ENCODE measurements at regions not wholly inside any gene's neighbourhood (a gene's known extent, or its start where the extent isn't known, plus 50 kb on each side); places are given as distances from the start of the nearest gene placed in this dataset.
A peak's percentile ranks its signal among the peaks of the same experiment; 100 is the strongest.

DNA sequence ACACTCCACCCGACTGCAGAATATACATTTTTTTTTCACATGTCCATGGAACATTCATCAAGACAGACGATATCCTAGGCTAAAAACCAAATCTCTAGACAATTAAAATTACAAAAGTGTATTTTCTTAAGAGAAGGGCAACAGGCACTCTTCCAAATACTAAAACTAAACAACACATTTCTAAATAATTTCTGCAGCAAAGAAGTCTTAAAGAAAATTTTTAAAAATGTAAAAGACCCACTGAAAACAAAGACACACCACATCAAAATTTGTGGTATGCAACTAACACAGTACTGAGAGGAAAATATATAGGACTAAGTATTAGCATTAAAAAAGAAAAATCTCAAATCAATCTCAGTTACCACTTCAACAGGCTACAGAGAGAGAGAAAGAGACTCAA, 570.0 kb downstream of the SLC16A7 start:
- Histone ChIP-seq H3K9me3 (ENCODE audit: control insufficient read depth, low read depth, low read length) (no peaks in the 10 kb centered on the region), H3K4me2 (ENCODE audit: control insufficient read depth, extremely low read depth, insufficient read depth, low read depth, low read length) (no peak overlapping the region), H3K4me3 (ENCODE audit: control insufficient read depth in 2 of 3, extremely low read depth in 1 of 3, insufficient read depth in 2 of 3, low read depth in 1 of 3, low read length in 3 of 3) (no peak overlapping the region), H3K9ac (ENCODE audit: control insufficient read depth, extremely low read depth, insufficient read depth, low read length) (no peak overlapping the region), H3K9me1 (ENCODE audit: control insufficient read depth, extremely low read depth, insufficient read depth, low read length) (no peaks in the 10 kb centered on the region), H3K27me3 (ENCODE audit: control insufficient read depth, extremely low read depth, insufficient read depth, low read length) (no peaks in the 10 kb centered on the region), H3K36me3 (ENCODE audit: control insufficient read depth in 2 of 2, extremely low read depth in 1 of 2, insufficient read depth in 2 of 2, low read length in 2 of 2) (no peaks in the 10 kb centered on the region), H2AFZ (ENCODE audit: control insufficient read depth, low read length) (no peak overlapping the region), H3K4me1 (ENCODE audit: control insufficient read depth, extremely low read depth, insufficient read depth, low read length) (no peaks in the 10 kb centered on the region), H3K79me2 (ENCODE audit: control insufficient read depth, insufficient read depth, low read length) (no peaks in the 10 kb centered on the region), H4K20me1 (ENCODE audit: control insufficient read depth, extremely low read depth, insufficient read depth, low read length) (no peaks in the 10 kb centered on the region), H3K27ac (ENCODE audit: control insufficient read depth, insufficient read depth, low read length) (no peak overlapping the region)
- dilution Hi-C loops (cut with MboI; ENCODE audit: extremely low pct_ligation_motif_present, low sequenced_read_pairs) = no loop called here
- no peak for FAIRE-seq
- DNase-seq (ENCODE audit: low read depth, low spot score) = no peak
- TF ChIP-seq, protein P1, sequence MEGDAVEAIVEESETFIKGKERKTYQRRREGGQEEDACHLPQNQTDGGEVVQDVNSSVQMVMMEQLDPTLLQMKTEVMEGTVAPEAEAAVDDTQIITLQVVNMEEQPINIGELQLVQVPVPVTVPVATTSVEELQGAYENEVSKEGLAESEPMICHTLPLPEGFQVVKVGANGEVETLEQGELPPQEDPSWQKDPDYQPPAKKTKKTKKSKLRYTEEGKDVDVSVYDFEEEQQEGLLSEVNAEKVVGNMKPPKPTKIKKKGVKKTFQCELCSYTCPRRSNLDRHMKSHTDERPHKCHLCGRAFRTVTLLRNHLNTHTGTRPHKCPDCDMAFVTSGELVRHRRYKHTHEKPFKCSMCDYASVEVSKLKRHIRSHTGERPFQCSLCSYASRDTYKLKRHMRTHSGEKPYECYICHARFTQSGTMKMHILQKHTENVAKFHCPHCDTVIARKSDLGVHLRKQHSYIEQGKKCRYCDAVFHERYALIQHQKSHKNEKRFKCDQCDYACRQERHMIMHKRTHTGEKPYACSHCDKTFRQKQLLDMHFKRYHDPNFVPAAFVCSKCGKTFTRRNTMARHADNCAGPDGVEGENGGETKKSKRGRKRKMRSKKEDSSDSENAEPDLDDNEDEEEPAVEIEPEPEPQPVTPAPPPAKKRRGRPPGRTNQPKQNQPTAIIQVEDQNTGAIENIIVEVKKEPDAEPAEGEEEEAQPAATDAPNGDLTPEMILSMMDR (optimal IDR thresholded peaks at IDR 0.05 in 1 of 3, IDR thresholded peaks at IDR 0.05 in 1 of 3, conservative IDR thresholded peaks at IDR 0.05 in 1 of 3; ENCODE audit: extremely low read depth in 1 of 3, insufficient read depth in 2 of 3, low read length in 3 of 3) = no peak
- no peak for TF ChIP-seq EZH2 (IDR thresholded peaks at IDR 0.05; ENCODE audit: low read length)

DNA sequence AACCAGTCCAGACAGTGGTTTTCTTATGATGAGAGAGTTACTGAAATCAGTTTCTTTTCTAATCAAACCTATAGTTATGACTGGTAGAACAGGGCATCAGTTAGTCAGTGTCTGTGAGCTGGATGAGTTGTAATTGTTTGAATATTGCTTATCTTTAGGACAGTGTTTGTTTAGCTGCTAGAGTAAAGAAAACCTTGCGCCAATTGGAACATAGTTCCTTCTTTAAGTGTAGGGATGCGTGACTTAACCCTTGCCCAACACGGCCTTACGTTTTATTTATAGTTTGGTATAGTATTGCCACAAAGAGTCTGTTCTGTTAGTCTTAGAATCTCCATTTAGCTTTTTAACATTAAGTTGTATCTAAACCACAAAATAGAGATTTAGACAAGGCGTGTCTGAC, 572.6 kb downstream of the SLC16A7 start:
- Histone ChIP-seq H3K9me1 (ENCODE audit: control insufficient read depth, extremely low read depth, insufficient read depth, low read length) (no peaks in the 10 kb centered on the region), H3K4me1 (ENCODE audit: control insufficient read depth, extremely low read depth, insufficient read depth, low read length) (peaks cover 4% of the 10 kb centered on the region), H3K36me3 (ENCODE audit: control insufficient read depth in 2 of 2, extremely low read depth in 1 of 2, insufficient read depth in 2 of 2, low read length in 2 of 2) (no peaks in the 10 kb centered on the region), H2AFZ (ENCODE audit: control insufficient read depth, low read length) (peak overlapping the region; percentile 5), H3K9me3 (ENCODE audit: control insufficient read depth, low read depth, low read length) (no peaks in the 10 kb centered on the region), H3K4me3 (ENCODE audit: control insufficient read depth in 2 of 3, extremely low read depth in 1 of 3, insufficient read depth in 2 of 3, low read depth in 1 of 3, low read length in 3 of 3) (no peak overlapping the region), H4K20me1 (ENCODE audit: control insufficient read depth, extremely low read depth, insufficient read depth, low read length) (no peaks in the 10 kb centered on the region), H3K27me3 (ENCODE audit: control insufficient read depth, extremely low read depth, insufficient read depth, low read length) (no peaks in the 10 kb centered on the region), H3K9ac (ENCODE audit: control insufficient read depth, extremely low read depth, insufficient read depth, low read length) (no peak overlapping the region), H3K4me2 (ENCODE audit: control insufficient read depth, extremely low read depth, insufficient read depth, low read depth, low read length) (no peak overlapping the region), H3K27ac (ENCODE audit: control insufficient read depth, insufficient read depth, low read length) (no peak overlapping the region), H3K79me2 (ENCODE audit: control insufficient read depth, insufficient read depth, low read length) (no peaks in the 10 kb centered on the region)
- no peak for TF ChIP-seq EZH2 (IDR thresholded peaks at IDR 0.05; ENCODE audit: low read length)
- TF ChIP-seq, protein P1 (optimal IDR thresholded peaks at IDR 0.05 in 1 of 3, IDR thresholded peaks at IDR 0.05 in 1 of 3, conservative IDR thresholded peaks at IDR 0.05 in 1 of 3; ENCODE audit: extremely low read depth in 1 of 3, insufficient read depth in 2 of 3, low read length in 3 of 3) = no peak
- no peak for DNase-seq (ENCODE audit: low read depth, low spot score)
- FAIRE-seq = no peak
- dilution Hi-C loops (cut with MboI; ENCODE audit: extremely low pct_ligation_motif_present, low sequenced_read_pairs) = no loop called here
